WERI-Rb-1 (cell line): ENCODE measurements at regions not wholly inside any gene's neighbourhood (a gene's known extent, or its start where the extent isn't known, plus 50 kb on each side); places are given as distances from the start of the nearest gene placed in this dataset.
"Not testable (repeated sequence)": the region's sequence is repeated elsewhere in the genome, so short reads cannot be mapped to it uniquely, and the experiment has no call there.

ENCODE experiments used
- DNase-seq: peaks from one replicate; pipeline ENCODE4 v3.0.0-alpha.2; 2020
- H3K27ac ChIP-seq: fragments of 250-450 bp; sonication (Bioruptor Pico); 2 replicates; pipeline ENCODE4 v1.5.1; 2020; ENCODE audit warnings: mild to moderate bottlenecking, moderate library complexity
- H3K27me3 ChIP-seq: fragments of 250-450 bp; sonication (Bioruptor Pico); 2 replicates; pipeline ENCODE4 v1.5.1; 2021; ENCODE audit warnings: mild to moderate bottlenecking, low read depth, moderate library complexity; ENCODE audit not compliant: insufficient read depth, severe bottlenecking
- H3K36me3 ChIP-seq: fragments of 250-450 bp; sonication (Bioruptor Pico); 2 replicates; pipeline ENCODE4 v1.5.1; 2020; ENCODE audit warnings: mild to moderate bottlenecking, moderate library complexity
- H3K4me3 ChIP-seq: 2 replicates; pipeline ENCODE4 v1.5.1; 2011; ENCODE audit warnings: low read depth, mild to moderate bottlenecking, control low read depth, low read length
- H3K9me3 ChIP-seq: fragments of 250-450 bp; sonication (Bioruptor Pico); 2 replicates; pipeline ENCODE4 v1.5.1; 2021; ENCODE audit warnings: mild to moderate bottlenecking, moderate library complexity; ENCODE audit not compliant: severe bottlenecking
- TF ChIP-seq, protein P1 (sequence below): IDR thresholded peaks from 2 replicates; pipeline ENCODE4 v1.5.1; 2011; ENCODE audit warnings: low read depth, mild to moderate bottlenecking, control low read depth, inconsistent platforms, low read length

DNA sequence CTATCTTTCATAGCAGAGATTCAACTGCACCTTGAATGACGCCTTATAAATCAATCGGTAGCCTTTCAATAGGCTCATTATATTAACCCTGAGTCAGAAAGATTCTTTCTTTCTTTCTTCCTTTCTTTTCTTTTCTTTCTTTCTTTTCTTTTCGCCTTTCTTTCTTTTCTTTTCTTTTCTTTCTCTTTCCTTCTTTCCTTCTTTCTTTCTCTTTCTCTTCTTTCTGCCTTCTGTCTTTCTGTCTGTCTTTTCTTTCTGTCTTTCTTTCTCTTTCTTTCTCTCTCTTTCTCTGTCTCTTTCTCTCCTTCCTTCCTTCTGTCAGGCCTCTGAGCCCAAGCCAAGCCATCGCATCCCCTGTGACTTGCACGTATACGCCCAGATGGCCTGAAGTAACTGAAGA lies 86.0 kb upstream of the CLINT1 start:
- no peaks in the 10 kb centered on the region for H3K9me3 ChIP-seq
- TF ChIP-seq, protein P1, sequence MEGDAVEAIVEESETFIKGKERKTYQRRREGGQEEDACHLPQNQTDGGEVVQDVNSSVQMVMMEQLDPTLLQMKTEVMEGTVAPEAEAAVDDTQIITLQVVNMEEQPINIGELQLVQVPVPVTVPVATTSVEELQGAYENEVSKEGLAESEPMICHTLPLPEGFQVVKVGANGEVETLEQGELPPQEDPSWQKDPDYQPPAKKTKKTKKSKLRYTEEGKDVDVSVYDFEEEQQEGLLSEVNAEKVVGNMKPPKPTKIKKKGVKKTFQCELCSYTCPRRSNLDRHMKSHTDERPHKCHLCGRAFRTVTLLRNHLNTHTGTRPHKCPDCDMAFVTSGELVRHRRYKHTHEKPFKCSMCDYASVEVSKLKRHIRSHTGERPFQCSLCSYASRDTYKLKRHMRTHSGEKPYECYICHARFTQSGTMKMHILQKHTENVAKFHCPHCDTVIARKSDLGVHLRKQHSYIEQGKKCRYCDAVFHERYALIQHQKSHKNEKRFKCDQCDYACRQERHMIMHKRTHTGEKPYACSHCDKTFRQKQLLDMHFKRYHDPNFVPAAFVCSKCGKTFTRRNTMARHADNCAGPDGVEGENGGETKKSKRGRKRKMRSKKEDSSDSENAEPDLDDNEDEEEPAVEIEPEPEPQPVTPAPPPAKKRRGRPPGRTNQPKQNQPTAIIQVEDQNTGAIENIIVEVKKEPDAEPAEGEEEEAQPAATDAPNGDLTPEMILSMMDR, result no peak
- no peak overlapping the region for H3K27ac ChIP-seq
- no peaks in the 10 kb centered on the region for H3K27me3 ChIP-seq
- H3K4me3 ChIP-seq, result no peak overlapping the region
- no peak for DNase-seq
- H3K36me3 ChIP-seq, result no peaks in the 10 kb centered on the region

DNA sequence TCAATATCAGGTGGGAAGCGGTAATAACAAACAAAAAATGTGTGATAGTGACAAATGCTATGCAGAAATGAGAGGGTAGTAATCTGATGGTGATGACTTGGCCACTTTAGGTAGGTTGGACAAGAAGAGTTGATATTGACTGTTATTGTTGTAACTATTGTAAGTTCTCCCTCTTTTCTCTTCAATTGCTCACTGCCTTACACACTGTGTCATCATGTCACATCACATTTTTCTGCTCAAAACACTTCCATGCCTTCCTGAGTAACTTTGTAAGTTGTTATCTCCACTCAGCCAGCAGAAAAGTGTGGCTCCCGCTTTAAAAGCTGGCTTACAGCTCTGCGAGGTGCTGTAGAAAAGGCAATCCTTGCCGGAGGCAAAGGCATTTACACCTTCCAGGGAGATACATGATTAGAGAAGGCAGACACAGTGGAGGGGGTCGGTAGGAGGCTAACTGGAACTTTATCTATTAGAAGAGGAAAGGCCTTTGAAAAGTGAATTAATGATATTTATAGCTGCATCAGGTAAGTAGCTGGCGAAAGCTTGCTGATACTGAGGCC lies 85.2 kb upstream of the CLINT1 start:
- Histone ChIP-seq H3K36me3 (no peaks in the 10 kb centered on the region), H3K4me3 (no peak overlapping the region), H3K27ac (no peak overlapping the region), H3K9me3 (no peaks in the 10 kb centered on the region), H3K27me3 (no peaks in the 10 kb centered on the region)
- TF ChIP-seq, protein P1, result no peak
- no peak for DNase-seq

DNA sequence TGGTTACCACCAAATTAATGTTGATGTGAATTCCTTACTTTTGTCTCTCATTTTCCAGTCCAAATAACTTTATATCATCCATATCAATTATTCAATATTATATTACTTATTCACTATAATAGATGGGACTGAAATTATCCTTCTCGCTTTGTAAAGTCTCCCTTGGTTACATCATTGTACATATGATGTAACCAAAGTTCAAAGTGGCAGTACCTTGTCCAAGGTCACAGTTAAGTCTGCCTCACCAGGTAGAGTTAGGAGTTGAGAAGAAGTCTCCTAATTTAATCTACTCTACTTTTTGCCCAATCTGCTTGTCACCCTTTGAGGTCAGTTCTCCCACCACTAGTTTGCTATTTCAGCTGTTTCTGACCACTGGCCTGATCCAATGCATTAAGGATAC lies 83.7 kb upstream of the CLINT1 start:
- Histone ChIP-seq H3K27me3 (no peaks in the 10 kb centered on the region), H3K27ac (no peak overlapping the region), H3K36me3 (no peaks in the 10 kb centered on the region), H3K9me3 (no peaks in the 10 kb centered on the region), H3K4me3 (no peak overlapping the region)
- TF ChIP-seq, protein P1, result no peak
- no peak for DNase-seq

DNA sequence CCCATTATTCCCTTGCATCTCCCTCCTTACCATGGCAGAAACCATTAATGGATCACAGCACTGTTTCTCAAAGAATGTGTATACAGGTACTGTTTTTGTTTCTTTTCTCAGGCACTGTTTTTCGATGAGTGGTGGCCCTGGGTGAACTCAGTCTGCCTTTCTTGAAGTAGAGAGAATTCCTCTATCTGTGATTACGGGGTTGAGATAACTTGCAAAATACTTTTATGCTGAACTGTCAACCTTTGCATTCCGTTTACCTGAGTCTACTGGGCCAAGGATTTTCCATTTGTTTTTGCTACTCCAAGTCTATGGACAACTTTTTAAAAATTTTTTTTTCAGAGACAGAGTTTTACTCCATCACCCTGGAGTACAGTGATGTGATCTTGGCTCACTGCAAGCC lies 82.7 kb upstream of the CLINT1 start:
- TF ChIP-seq, protein P1, result no peak
- Histone ChIP-seq H3K9me3 (no peaks in the 10 kb centered on the region), H3K36me3 (no peaks in the 10 kb centered on the region), H3K4me3 (no peak overlapping the region), H3K27me3 (no peaks in the 10 kb centered on the region), H3K27ac (no peak overlapping the region)
- DNase-seq, result no peak

DNA sequence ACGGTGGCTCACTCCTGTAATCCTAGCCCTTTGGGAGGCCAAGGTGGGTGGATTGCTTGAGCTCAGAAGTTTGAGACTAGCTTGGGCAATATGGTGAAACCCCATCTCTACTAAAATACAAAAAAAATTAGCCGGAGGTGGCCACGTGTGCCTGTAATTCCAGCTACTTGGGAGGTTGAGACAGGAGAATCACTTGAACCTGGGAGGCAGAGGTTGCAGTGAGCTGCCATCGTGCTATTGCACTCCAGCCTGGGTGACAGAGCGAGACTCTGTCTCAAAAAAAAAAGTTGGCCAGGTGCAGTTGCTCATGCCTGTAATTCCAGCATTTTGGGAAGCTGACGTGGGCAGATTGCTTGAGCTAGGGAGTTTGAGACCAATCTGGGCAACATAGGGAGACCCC lies 79.2 kb upstream of the CLINT1 start:
- not testable (repeated sequence) for H3K9me3 ChIP-seq, H3K4me3 ChIP-seq, H3K27me3 ChIP-seq, H3K36me3 ChIP-seq, H3K27ac ChIP-seq, DNase-seq

DNA sequence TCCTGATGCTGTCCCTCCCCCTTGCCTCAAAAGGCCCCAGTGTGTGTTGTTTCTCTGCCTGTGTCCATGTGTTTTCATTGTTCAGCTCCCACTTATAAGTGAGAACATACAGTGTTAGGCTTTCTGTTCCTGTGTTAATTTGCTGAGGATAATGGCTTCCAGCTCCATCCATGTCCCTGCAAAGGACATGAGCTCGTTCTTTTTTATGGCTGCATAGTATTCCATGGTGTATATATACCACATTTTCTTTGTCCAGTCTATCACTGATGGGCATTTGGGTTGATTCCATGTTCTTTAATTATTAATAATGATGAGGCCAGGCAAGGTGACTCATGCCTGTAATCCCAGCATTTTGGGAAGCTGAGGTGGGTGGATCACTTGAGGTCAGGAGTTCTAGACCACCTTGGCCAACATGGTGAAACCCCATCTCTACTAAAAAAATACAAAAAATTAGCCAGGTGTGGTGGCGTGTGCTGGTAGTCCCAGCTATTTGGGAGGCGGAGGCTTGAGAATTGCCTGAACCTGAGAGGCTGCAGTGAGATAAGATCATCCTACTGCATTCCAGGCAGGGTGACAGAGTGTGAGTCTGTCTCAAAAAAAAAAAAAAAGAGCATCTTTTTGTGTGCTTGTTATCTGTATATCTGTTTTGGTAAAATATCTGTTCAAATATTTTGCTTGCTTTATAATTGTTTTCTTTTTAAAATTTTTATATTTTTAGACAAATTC lies 78.0 kb upstream of the CLINT1 start:
- H3K27me3 ChIP-seq, H3K9me3 ChIP-seq, H3K36me3 ChIP-seq, DNase-seq, H3K4me3 ChIP-seq, H3K27ac ChIP-seq: not testable (repeated sequence)

DNA sequence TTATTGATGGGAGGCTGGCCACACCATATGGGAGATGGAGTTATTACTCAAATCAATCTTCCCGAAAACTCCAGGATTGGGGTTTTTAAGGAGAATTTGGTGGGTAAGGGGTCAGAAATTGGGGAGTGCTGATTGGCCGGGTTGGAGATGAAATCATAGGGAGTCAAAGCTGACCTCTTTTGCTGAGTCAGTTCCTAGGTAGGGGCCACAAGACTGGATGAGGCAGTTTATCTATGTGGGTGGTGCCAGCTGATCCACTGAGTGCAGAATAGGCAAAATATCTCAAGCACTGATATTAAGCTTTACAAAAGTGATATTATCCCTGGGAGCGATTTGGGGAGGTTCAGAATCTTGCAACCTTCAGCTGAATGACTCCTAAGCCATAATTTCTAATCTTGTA lies 75.7 kb upstream of the CLINT1 start:
- H3K9me3 ChIP-seq, result peaks cover 4% of the 10 kb centered on the region
- DNase-seq, result no peak
- no peak overlapping the region for H3K27ac ChIP-seq
- no peak overlapping the region for H3K4me3 ChIP-seq
- H3K36me3 ChIP-seq, result no peaks in the 10 kb centered on the region
- TF ChIP-seq, protein P1, result no peak
- no peaks in the 10 kb centered on the region for H3K27me3 ChIP-seq
